Stimulated activated CD4-positive, alpha-beta T cell treated with anti-CD3 and anti-CD28 coated beads, Interleukin-1b, Interleukin-23, amount 100 ng/mL, for 4 hours (primary cell): ENCODE measurements at regions not wholly inside any gene's neighbourhood (a gene's known extent, or its start where the extent isn't known, plus 50 kb on each side); places are given as distances from the start of the nearest gene placed in this dataset.

ENCODE experiments used
- DNase-seq, 2 donors: peaks; one replicate each; pipeline ENCODE4 v3.0.0-alpha.2; 2020; ENCODE audit warnings: low read depth in 2 of 2

GRCh38 chr9:17970277-17970676, 391.4 kb downstream of the SH3GL2 start:
- no peak for DNase-seq

- no peak for DNase-seq
Measured at GRCh38 chr9:17978773-17979172, 399.9 kb downstream of the SH3GL2 start.

GRCh38 chr9:17986595-17986994, 407.7 kb downstream of the SH3GL2 start:
- DNase-seq: no peak

GRCh38 chr9:17987189-17987588, 408.3 kb downstream of the SH3GL2 start:
- no peak for DNase-seq

GRCh38 chr9:17988489-17988888, 409.6 kb downstream of the SH3GL2 start:
- DNase-seq: no peak

GRCh38 chr9:17990602-17991001, 411.7 kb downstream of the SH3GL2 start:
- DNase-seq: no peak

GRCh38 chr9:17993024-17993423, 414.2 kb downstream of the SH3GL2 start:
- DNase-seq: no peak

GRCh38 chr9:17994695-17995425, 416.0 kb downstream of the SH3GL2 start:
- DNase-seq: no peak

- no peak for DNase-seq
Measured at GRCh38 chr9:17996728-17997127, 417.9 kb downstream of the SH3GL2 start.

- no peak for DNase-seq
Measured at GRCh38 chr9:18002718-18003438, 424.0 kb downstream of the SH3GL2 start.

GRCh38 chr9:18006591-18006990, 427.7 kb downstream of the SH3GL2 start:
- DNase-seq: no peak

GRCh38 chr9:18007621-18008020, 428.8 kb downstream of the SH3GL2 start:
- no peak for DNase-seq

GRCh38 chr9:18009902-18010301, 431.0 kb downstream of the SH3GL2 start:
- no peak for DNase-seq

GRCh38 chr9:18010492-18010891, 431.6 kb downstream of the SH3GL2 start:
- no peak for DNase-seq

- DNase-seq: no peak
Measured at GRCh38 chr9:18012170-18012569, 433.3 kb downstream of the SH3GL2 start.

GRCh38 chr9:18014556-18014955, 435.7 kb downstream of the SH3GL2 start:
- no peak for DNase-seq

- no peak for DNase-seq
Measured at GRCh38 chr9:18015116-18015515, 436.2 kb downstream of the SH3GL2 start.

- DNase-seq: no peak
Measured at GRCh38 chr9:18017136-18017535, 438.3 kb downstream of the SH3GL2 start.

- no peak for DNase-seq
Measured at GRCh38 chr9:18018221-18018620, 439.4 kb downstream of the SH3GL2 start.

GRCh38 chr9:18018661-18019060, 439.8 kb downstream of the SH3GL2 start:
- DNase-seq: no peak

GRCh38 chr9:18020121-18020745, 441.4 kb downstream of the SH3GL2 start:
- no peak for DNase-seq

GRCh38 chr9:18022642-18023041, 443.8 kb downstream of the SH3GL2 start:
- DNase-seq: no peak

GRCh38 chr9:18023332-18023731, 444.5 kb downstream of the SH3GL2 start:
- DNase-seq: no peak
